GM23248 (cell line): ENCODE measurements at regions not wholly inside any gene's neighbourhood (a gene's known extent, or its start where the extent isn't known, plus 50 kb on each side); places are given as distances from the start of the nearest gene placed in this dataset.

ENCODE experiments used
- EZH2 ChIP-seq: fragments of 200-600 bp; sonication (generic); IDR thresholded peaks from 2 replicates; pipeline ENCODE4 v1.6.1; 2018; ENCODE audit warnings: antibody characterized with exemption, mild to moderate bottlenecking; ENCODE audit not compliant: insufficient read depth, poor library complexity, severe bottlenecking
- EZH2phosphoT487 ChIP-seq: fragments of 200-600 bp; sonication (generic); IDR thresholded peaks from 2 replicates; pipeline ENCODE4 v1.6.1; 2018; ENCODE audit warnings: antibody characterized with exemption, moderate library complexity, mild to moderate bottlenecking, low read depth; ENCODE audit not compliant: insufficient read depth

- no peak for TF ChIP-seq EZH2phosphoT487
- TF ChIP-seq EZH2, result no peak
Observed at GRCh38 chr6:148104131-148104530, 238.5 kb upstream of the SASH1 start.
